ENCODE measurements at regions not wholly inside any gene's neighbourhood (a gene's known extent, or its start where the extent isn't known, plus 50 kb on each side); places are given as distances from the start of the nearest gene placed in this dataset.
A peak's percentile ranks its signal among the peaks of the same experiment; 100 is the strongest.

DNA sequence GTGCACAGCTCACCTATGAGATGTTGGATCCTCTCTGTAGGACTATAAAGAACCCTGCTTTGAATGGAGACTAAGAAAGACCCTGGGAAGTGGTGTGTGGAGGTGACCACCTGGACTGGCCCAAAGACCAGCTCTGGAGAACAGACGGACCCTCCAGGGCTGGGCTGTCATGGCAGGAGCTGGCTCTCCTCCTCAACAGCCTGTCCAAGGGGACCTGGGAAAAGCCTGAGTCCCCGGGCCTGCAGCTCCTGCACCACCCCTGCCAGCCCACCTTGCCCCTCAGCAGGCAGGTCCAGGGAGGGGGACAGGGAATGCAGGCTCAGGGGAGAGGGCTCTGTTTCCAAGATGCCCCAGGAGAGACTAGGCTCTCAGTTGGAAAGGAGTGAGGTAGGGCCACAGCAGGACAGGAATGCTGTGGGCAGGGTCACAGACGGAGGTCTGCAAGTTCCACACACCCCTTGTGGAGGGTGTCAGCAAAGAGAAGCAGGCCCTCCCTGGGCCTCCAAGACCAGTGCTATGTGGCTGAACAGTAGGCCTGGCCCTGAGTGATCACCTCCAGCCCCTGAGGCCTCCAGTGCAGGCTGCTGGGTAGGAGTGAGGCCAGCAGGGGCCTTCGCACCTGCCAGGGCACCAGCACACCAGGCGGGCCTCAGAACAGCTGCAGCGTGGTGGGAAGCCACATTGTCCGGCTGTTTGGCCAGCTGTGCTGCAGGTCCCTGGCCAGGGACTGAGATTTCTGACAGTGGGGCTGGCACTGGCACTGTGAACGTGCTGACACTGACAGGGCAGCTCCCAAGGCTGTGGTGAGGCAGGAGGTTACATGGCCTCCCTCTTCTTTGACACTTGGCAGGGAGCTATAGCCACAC lies 86.4 kb upstream of the OTOS start:
- no peak for DNase-seq (ENCODE audit: low read depth in 2 of 2)

DNA sequence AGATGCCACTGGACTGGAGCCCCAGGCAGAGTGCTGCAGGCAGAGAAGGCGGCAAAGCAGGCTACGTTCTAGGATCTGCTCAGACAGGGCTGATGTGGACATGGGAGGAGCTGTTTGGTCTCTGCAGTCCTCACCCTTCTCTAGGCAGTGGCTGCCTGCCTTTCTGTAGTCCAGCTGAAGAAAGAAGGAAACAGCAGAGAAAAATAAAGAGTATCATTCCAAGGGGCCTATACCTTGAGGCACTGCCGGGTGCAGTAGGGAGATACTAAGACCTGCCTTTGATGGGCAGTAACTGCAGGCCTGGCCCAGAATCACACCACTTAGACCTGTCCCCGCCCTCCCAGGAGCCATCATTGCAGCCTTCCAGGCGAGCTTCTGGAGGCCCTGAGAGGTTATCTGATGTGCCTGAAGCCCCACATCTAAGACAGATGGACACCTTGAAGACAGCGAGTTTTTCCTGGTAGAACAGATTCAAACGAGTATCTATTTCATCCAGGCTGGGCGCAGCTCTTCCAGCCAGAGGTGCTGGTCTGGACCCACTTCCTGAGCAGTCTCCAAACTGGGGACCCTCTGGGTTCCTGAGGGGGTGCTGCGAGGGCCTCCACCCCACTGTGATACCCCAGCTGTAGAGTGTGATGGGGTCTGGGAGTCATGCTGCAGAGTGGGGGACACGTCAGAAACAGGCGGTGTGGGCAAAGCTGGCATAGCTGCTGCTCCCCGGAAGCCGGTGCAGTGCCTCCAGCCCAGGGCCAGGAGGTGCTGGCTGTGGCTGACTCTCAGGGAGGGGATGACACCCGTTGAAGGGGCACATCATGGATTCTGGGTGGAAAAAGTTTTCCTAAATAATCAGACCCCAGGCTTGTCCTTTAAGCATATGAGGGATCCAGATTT lies 87.3 kb upstream of the OTOS start:
- no peak for DNase-seq (ENCODE audit: low read depth in 2 of 2)

DNA sequence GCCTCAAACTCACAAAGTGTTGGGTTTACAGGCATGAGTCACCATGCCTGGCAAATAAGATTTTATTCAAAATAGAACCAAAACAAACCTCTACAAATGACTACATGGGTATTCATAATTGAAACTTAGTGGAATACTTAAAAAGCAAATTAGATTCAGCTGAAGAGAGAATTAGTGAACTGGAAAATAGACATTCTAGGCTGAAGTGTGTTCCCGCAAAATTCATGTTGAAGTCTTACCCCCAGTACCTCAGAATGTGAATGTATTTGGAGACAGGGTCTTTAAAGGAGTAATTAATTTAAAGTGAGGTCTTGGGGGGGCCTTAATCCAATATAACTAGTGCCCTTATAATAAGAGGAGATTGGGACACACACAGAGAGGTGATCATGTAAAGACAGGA lies 88.5 kb upstream of the OTOS start:
- DNase-seq (ENCODE audit: low read depth in 2 of 2), result no peak

DNA sequence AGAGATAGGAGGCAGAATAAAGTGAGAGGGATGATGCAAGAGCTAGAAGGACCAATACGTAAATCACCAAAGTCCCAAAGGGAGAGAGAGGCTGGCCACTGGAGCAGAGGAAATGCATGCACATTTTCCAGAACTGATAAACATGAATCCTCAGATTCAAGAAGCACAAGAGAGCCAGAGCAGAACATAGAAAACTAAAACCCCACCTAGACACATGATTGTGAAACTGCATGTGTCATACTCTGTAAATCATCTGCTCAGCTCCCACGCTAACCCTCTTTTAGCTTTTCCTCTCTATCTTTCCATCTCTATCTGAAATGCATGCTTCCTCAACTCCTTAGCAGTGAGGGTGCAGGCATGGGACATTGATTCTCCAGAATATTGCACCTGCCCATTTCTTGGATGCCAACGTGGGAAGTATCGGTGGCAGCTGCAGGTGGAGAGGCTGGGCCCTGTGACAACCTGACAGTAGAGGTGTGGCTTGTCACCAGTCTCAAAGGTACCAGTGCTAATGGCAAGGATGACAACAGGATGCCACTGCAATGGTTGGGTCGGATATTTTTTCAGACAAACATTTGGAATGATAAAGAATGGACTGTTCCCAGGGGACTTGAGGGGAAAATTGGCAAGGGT lies 89.3 kb upstream of the OTOS start:
- no peak for DNase-seq (ENCODE audit: low read depth in 2 of 2)

DNA sequence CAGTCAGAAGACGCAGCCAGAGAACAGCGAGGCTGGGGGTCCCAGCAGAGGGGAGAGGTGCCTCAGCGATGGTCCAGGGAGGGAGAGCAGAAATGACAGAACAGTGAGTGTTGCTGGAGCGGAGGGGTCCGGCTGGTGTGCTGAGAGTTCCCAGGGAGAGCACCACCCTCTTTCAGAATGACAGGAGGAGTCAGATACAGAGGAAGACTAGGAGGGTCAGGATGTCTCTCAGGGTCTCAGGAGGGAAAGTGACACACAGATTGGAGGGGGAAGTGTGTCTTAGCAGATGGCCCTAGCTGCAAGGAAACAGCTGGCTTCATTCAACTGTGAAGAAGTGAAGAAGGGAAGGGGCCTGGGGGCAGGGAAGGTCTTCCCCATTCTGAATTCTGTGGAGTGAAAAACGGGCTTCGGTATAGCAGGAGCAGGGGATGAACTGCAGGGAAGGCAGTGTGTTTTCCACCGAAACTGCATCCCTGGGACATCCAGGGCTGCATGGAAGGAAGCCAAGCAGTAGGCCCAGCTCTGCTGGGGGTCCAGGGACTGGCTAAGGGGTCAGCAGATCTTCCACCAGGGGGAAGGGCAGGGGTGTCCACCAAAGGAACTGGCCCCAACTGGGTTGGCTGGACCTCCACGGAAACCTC lies 90.0 kb upstream of the OTOS start:
- DNase-seq (ENCODE audit: low read depth in 2 of 2), result no peak

DNA sequence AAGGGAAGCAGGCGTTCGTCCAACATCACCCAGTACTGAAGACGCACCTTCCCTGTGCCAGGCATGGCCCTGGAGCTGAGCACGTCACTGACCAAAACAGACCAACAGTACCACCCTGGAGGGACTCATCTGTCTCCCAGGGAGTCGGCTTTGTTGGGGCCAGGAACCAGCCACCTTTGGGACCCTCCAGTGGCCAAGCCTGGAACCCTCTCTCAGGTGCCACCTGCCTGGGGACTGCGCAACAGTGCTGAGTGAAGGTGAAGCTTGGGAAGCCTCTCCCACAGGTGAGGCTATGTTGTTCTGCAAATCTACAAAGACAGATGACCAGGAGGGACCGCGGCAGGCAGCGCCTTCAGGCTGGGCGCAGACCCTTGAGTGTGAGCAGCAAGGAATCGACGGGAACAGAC lies 91.4 kb upstream of the OTOS start:
- no peak for DNase-seq (ENCODE audit: low read depth in 2 of 2)

DNA sequence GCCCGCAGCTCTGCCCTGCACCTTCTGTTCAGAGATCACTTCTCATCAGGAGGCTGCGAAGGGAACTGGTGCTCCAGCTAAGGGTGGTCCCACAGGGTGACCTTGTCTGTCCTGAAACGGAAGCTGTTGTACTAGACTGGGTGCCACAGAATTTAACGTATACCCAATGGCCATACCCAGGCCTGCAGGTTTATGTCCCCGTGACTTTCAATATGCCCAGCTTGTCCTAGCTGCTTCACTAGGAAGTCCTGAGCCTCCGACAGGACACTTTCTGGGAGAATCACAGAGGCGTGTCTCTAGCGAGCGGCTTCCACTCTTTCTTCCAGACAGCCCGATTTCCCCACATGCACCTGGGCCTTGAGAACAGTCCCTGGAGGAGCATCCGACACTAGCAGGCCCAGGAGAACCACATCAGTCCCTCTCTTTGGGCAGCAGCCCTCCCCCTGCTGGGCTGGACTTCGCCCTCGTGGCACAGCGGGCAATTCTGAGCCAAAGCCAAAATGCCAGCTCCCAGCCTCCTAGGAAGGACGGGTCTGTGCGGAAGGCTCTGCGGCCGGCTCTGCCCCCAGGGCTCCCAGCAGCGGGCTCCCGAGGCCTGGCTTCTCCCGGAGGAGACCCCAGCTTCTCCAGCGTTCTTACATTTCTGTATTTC lies 91.9 kb upstream of the OTOS start:
- no peak for DNase-seq (ENCODE audit: low read depth in 2 of 2)

DNA sequence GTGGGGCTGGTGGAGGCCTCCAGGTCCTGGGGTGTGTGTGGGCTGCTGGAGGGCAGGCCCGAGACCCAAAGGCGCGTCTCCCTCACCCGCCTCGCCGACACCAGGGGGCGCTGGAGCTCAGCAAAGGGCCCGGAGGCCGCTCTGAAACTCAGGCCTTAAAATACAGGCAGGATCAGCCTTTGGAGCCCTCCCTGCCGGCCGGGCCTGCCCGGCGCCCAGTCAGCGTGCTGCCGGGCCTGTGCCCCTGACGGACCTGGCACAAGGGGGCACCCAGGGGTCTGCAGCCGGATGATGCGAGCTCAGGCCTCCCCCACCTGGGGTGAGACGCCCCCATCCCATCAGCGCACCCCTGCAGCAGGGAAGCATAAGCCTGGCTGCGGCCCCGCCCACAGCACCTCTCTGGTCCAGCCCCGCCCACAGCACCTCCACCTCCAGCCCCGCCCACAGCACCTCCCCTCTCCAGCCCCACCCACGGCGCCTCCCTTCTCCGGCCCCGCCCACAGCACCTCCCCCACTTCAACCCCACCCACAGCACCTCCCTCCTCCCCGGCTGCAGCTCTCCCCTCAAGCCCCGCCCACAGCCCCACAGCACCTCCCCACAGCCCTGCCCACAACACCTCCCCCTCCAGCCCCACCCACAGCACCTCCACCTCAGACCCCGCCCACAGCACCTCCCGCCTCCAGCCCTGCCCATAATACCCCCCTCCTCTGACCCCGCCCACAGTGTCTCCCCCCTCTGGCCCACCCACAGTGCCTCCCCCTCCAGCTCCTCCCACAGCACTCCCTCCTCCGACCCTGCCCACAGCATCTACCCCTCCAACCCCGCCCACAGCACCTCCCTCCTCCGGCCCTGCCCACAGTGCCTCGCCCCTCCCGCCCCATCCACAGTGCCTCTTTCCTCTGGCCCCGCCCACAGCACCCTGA lies 92.8 kb upstream of the OTOS start:
- peak; percentile 14 to 59 for DNase-seq (ENCODE audit: low read depth in 2 of 2)

DNA sequence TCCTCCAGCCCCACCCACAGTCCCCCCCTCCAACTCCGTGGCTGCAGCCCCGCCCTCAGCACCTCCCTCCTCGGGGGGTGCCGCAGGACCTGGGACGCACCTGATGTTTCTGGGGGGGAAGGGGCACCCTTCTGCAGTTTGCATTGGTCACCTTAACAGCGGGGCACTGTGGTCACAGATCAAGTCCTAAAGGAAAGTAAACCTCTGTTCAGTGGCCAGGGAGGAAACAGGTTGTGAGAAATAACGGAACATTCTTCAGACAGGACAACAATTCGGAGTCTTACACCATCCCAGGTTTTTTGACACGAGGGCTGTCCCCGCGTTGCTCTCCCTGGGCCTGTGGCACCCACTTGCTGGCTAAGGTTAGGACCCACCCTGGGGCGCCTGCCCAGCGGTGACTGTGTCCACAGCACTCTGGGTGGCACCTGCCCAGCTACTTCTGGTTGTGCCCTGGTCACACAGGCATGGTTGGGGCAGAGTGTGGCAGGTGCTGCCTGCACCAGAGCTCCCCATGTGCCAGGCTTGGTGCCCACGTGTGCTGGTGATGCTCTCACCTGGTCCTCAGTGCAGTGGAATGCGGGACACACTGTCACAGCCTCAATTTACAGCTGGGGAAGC lies 93.5 kb upstream of the OTOS start:
- DNase-seq (ENCODE audit: low read depth in 2 of 2), result no peak

DNA sequence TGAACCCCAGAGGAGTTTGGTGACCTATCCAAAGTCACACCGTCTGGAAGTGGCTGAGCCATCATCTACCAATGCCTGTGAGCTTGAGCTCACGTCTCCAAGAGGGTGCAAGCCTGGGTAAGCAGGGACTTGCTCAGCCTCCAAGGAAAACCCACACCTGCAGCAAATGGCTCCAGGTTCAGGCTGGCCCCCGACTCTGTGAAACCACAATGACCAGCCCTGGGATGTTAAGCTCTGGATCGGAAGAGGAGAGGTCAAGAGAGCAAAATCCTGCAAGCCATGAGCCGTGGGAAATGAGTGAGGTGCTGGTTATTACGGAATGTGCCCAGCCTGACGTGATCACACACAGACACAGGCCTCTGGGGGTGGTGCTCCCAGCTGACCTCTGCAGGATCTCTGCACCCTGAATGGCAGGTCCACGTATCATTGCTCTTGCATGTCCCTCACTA lies 94.1 kb upstream of the OTOS start:
- no peak for DNase-seq (ENCODE audit: low read depth in 2 of 2)

DNA sequence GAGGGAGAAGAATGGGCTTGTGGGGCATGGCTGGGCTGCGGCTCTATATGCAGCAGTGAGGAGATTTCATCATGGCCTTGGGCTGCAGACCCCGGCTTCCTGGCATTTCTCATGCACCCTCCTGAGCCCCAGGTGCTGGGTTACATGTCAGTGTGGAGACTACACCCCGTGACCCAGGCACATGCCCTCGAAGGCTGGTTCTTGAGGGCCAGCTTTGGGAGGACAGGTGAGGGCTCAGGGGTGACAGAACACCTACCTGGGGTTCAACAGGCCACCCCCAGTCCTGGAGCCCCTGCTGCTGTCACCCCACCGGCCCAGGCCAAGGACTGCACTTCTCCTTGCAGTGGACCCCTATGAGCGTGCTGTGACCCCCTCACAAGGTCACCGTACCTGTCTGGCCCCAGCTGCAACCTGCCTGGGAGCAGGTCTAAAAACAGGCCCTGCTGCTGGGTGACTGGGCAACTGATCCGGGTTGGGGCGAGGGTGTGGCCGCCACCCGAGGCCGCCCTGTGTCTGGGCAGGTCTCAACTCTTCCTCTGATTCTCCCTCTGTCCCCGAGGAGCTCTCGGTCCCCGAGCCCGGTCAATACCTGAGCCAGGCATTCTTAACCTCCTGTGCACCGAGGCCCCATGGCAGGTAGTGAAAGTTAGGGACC lies 94.8 kb upstream of the OTOS start:
- DNase-seq (ENCODE audit: low read depth in 2 of 2), result no peak

DNA sequence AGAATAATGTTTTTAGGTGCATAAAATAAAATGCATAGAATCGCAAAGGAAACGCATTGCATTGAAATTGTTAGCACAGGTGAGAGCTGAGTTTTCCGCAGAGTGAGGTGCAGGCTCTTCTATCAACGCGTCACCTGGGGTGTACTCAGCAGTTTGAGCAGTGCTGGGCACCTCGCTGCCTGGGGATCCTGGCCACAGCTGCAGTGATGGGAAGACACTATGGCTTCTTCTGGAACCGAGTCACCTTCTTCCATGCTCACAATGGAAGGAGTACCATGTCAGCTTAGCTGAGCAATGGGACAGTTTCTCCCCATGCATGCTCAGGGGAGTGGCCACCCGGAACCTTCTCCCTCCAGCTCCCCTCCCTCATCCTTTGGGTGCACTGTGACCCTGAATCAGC lies 95.4 kb upstream of the OTOS start:
- no peak for DNase-seq (ENCODE audit: low read depth in 2 of 2)

DNA sequence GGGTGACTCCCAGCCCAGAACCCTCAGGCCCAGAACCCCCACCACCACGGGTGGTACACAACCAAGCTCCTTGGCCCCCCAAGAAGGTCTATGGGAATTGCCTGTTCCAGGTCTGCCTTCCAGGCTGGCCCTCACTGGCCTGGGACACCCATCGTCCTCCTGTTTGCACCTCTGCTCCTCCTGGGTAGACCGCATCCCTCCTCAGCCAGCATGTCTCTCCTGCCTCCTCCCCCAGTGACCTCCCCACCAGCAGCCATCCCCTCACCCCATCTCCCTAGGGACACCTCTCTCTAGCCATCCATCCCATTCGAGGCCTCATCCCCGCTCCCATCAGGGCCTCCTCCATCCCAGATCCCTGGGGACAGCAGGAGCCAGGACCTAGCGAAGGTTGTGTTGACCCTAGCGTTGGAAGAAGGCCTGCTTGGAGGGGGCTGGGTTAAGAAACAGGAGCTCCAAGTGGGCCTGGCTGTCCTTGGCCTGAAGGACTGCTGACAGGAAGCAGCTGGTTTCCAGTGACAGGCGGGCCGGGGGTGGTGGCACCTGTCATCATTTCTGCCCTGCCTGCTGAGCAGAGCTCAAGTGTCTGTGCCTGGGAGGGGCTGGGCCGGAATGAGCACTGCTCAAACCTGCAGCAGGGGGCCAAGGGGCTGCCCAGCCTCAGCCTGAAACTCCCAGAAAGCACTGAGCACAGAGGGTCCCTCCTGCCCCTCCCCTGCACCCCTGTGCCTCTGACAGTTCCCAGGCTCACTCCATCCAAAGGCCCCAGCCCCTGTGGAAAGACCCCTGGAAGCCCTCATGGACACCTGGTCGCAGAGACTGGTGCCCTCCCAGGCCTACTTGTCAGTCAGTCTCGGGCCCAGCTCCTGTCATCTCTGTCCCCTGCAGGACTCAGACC lies 96.0 kb upstream of the OTOS start:
- DNase-seq (ENCODE audit: low read depth in 2 of 2), result no peak

DNA sequence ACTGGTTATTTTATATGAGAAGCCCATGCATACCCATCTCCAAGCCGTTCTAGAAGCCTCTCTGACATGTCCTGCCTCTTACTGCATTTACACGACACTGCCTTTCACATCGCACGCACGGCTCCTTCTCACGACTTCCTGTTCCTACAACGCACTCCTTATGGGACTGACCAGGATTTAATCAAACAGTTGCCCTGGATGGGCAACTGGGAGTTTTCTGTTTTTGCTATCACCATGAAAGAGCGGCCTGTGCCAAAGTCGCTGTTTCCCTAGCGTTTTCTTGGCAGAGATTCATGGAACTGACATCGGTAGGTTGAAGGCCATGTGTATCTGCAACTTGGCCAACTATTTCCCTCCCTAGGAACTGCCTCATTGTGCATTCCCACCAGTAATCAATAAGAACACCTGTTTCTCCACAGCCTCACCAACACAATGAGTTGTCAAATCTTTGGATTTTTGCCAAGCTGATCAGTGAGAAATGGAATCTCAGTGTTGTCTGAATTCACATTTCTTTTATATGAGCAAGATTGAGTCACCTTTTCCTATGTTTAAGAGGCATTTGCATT lies 97.2 kb upstream of the OTOS start:
- DNase-seq (ENCODE audit: low read depth in 2 of 2), result no peak

DNA sequence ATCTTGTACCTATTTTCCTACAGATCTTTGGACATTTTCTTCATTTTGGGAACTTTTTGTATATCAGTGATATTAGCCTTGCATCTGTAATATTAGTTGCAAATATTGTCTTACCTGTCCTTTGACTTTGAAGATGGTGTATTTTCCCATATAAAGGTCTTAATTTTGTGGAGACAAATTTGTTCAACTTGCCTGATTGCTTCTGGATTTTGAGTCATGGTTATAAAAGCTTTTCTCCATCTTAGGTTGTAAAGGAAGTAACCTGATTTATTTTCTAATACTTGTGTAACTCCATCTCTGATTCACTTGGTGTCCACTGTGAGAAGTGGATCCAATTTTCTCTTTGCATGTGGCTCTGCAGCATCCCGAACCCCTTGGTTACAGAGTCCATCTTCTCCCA lies 97.7 kb upstream of the OTOS start:
- no peak for DNase-seq (ENCODE audit: low read depth in 2 of 2)

DNA sequence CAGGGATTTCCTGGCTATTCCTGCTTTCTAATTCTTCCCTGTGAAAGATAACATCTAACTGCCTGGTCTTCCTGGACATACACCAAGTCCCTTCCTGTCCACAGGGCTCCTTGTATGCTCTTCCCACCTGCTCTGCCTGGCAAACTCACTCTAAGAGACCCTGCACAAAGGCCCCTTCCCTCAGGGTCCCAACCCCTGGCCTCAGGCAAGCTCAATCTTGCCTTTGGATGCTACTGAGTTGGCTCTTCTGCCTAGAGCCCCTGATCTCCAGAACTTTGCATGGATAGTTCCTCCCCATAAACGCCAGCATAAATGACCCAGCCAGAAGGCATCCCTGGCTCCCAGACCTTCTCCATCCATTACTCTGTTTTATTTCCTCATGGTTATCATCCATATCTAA lies 98.3 kb upstream of the OTOS start:
- no peak for DNase-seq (ENCODE audit: low read depth in 2 of 2)

DNA sequence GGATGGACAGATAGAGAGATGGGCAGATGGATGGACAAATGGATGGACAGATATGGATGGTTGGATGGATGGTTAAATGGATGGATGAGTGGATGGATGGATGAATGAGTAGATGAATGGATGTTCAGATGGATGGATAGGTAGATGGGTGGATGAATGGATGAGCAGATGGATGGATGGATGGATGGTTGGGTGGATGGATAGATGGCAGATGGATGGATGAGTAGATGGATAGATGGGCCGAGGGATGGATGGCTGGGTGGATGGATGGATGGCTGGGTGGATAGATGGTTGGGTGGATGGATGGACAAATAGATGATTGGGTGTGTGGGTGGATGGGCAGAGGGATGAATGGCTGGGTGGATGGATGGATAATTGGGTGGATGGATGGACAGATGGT lies 98.9 kb upstream of the OTOS start:
- DNase-seq (ENCODE audit: low read depth in 2 of 2), result no peak

Measured in stimulated activated CD4-positive, alpha-beta T cell treated with anti-CD3 and anti-CD28 coated beads, Interleukin-1b, Interleukin-23, amount 100 ng/mL, for 1 hour (primary cell).